ENCODE measurements at regions not wholly inside any gene's neighbourhood (a gene's known extent, or its start where the extent isn't known, plus 50 kb on each side); places are given as distances from the start of the nearest gene placed in this dataset.

- no peaks in the 10 kb centered on the region for H3K9me3 ChIP-seq
- intact Hi-C loops (cut with DNase I), result no loop called here
- no peak overlapping the region for H3K27ac ChIP-seq
- no peaks in the 10 kb centered on the region for H3K4me1 ChIP-seq (ENCODE audit: insufficient read depth)
- no peaks in the 10 kb centered on the region for H3K27me3 ChIP-seq
- no peak for DNase-seq
- H3K4me3 ChIP-seq, result no peak overlapping the region
- TF ChIP-seq EP300 (IDR thresholded peaks at IDR 0.05) (no peak), CTCF (IDR thresholded peaks at IDR 0.05) (no peak), POLR2A (IDR thresholded peaks at IDR 0.05) (no peak)
- no peaks in the 10 kb centered on the region for H3K36me3 ChIP-seq
These were observed 483.6 kb upstream of the NOX3 start for GRCh38 chr6:155939253-155939652.

- DNase-seq, result no peak
These were observed 480.9 kb upstream of the NOX3 start for GRCh38 chr6:155936551-155936950.

GRCh38 chr6:155936127-155936526, 480.5 kb upstream of the NOX3 start:
- WGBS, 3 donors, result 84 to 91% (median 89%) methylated on average over 5 of the region's 5 CpGs
- no peaks in the 10 kb centered on the region for H3K4me1 ChIP-seq (ENCODE audit: insufficient read depth)
- no peak for TF ChIP-seq POLR2A (IDR thresholded peaks at IDR 0.05)
- TF ChIP-seq EP300 (IDR thresholded peaks at IDR 0.05), result no peak
- no peak for TF ChIP-seq CTCF (IDR thresholded peaks at IDR 0.05)
- no peak overlapping the region for H3K4me3 ChIP-seq
- intact Hi-C loops (cut with DNase I), result no loop called here
- H3K9me3 ChIP-seq, result no peaks in the 10 kb centered on the region
- no peaks in the 10 kb centered on the region for H3K27me3 ChIP-seq
- DNase-seq, result no peak
- H3K36me3 ChIP-seq, result no peaks in the 10 kb centered on the region
- H3K27ac ChIP-seq, result no peak overlapping the region

More at GRCh38 chr6:155936551-155936950, 480.9 kb upstream of the NOX3 start:
- intact Hi-C loops (cut with DNase I), result no loop called here
- no peaks in the 10 kb centered on the region for H3K27me3 ChIP-seq
- no peaks in the 10 kb centered on the region for H3K36me3 ChIP-seq
- H3K27ac ChIP-seq, result no peak overlapping the region
- no peaks in the 10 kb centered on the region for H3K9me3 ChIP-seq
- H3K4me3 ChIP-seq, result no peak overlapping the region
- TF ChIP-seq POLR2A (IDR thresholded peaks at IDR 0.05), result no peak
- TF ChIP-seq CTCF (IDR thresholded peaks at IDR 0.05), result no peak
- no peak for TF ChIP-seq EP300 (IDR thresholded peaks at IDR 0.05)
- WGBS, 3 donors, result 72 to 82% (median 73%) methylated on average over 5 of the region's 5 CpGs
- no peaks in the 10 kb centered on the region for H3K4me1 ChIP-seq (ENCODE audit: insufficient read depth)

GRCh38 chr6:155916846-155917624, 461.4 kb upstream of the NOX3 start:
- no peak overlapping the region for H3K27ac ChIP-seq
- intact Hi-C loops (cut with DNase I), result no loop called here
- no peaks in the 10 kb centered on the region for H3K9me3 ChIP-seq
- TF ChIP-seq EP300 (IDR thresholded peaks at IDR 0.05), result no peak
- no peak for TF ChIP-seq CTCF (IDR thresholded peaks at IDR 0.05)
- no peak for TF ChIP-seq POLR2A (IDR thresholded peaks at IDR 0.05)
- 68 to 77% (median 72%) methylated on average over 2 of the region's 2 CpGs for WGBS, 3 donors
- H3K4me3 ChIP-seq, result no peak overlapping the region
- H3K4me1 ChIP-seq (ENCODE audit: insufficient read depth), result no peaks in the 10 kb centered on the region
- no peaks in the 10 kb centered on the region for H3K27me3 ChIP-seq
- DNase-seq, result no peak
- H3K36me3 ChIP-seq, result no peaks in the 10 kb centered on the region
